ENCODE measurements at regions not wholly inside any gene's neighbourhood (a gene's known extent, or its start where the extent isn't known, plus 50 kb on each side); places are given as distances from the start of the nearest gene placed in this dataset.

GRCh38 chr4:151565583-151565982 lies 156.6 kb downstream of the FHIP1A start:
- TF ChIP-seq, protein P1, sequence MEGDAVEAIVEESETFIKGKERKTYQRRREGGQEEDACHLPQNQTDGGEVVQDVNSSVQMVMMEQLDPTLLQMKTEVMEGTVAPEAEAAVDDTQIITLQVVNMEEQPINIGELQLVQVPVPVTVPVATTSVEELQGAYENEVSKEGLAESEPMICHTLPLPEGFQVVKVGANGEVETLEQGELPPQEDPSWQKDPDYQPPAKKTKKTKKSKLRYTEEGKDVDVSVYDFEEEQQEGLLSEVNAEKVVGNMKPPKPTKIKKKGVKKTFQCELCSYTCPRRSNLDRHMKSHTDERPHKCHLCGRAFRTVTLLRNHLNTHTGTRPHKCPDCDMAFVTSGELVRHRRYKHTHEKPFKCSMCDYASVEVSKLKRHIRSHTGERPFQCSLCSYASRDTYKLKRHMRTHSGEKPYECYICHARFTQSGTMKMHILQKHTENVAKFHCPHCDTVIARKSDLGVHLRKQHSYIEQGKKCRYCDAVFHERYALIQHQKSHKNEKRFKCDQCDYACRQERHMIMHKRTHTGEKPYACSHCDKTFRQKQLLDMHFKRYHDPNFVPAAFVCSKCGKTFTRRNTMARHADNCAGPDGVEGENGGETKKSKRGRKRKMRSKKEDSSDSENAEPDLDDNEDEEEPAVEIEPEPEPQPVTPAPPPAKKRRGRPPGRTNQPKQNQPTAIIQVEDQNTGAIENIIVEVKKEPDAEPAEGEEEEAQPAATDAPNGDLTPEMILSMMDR (conservative IDR thresholded peaks at IDR 0.05 in 1 of 2, IDR thresholded peaks at IDR 0.05 in 1 of 2; ENCODE audit: low read depth in 1 of 2, low read length in 2 of 2) = no peak
- TF ChIP-seq EZH2 (IDR thresholded peaks at IDR 0.05; ENCODE audit: low read length, missing control alignments) = no peak

Measured in fibroblast of lung (primary cell).